Stromal cell of bone marrow (primary cell): ENCODE measurements at regions not wholly inside any gene's neighbourhood (a gene's known extent, or its start where the extent isn't known, plus 50 kb on each side); places are given as distances from the start of the nearest gene placed in this dataset.
"Not testable (repeated sequence)": the region's sequence is repeated elsewhere in the genome, so short reads cannot be mapped to it uniquely, and the experiment has no call there.

Experiments used
- DNase-seq: peaks from one replicate; pipeline ENCODE4 v3.0.0-alpha.2; 2012; ENCODE audit warnings: low read depth

GRCh38 chr15:38002883-38003477, 68.5 kb downstream of the TMCO5A start:
- peak; percentile 57 for DNase-seq

GRCh38 chr15:38004218-38004861, 69.9 kb downstream of the TMCO5A start:
- no peak for DNase-seq

- DNase-seq: no peak
Measured at GRCh38 chr15:38005953-38006808, 71.7 kb downstream of the TMCO5A start.

- DNase-seq: no peak
Measured at GRCh38 chr15:38010395-38010794, 76.0 kb downstream of the TMCO5A start.

- no peak for DNase-seq
Measured at GRCh38 chr15:38012894-38013293, 78.5 kb downstream of the TMCO5A start.

- no peak for DNase-seq
Measured at GRCh38 chr15:38017721-38018120, 83.3 kb downstream of the TMCO5A start.

GRCh38 chr15:38019066-38019465, 84.6 kb downstream of the TMCO5A start:
- no peak for DNase-seq

- DNase-seq: no peak
Measured at GRCh38 chr15:38021259-38021658, 86.8 kb downstream of the TMCO5A start.

- DNase-seq: no peak
Measured at GRCh38 chr15:38024293-38025091, 90.1 kb downstream of the TMCO5A start.

GRCh38 chr15:38025656-38026055, 91.2 kb downstream of the TMCO5A start:
- not testable (repeated sequence) for DNase-seq

- peak; percentile 61 for DNase-seq
Measured at GRCh38 chr15:38028869-38029268, 94.4 kb downstream of the TMCO5A start.

GRCh38 chr15:38029736-38030135, 95.3 kb downstream of the TMCO5A start:
- no peak for DNase-seq

- DNase-seq: no peak
Measured at GRCh38 chr15:38030609-38031008, 96.2 kb downstream of the TMCO5A start.

GRCh38 chr15:38035701-38036100, 101.3 kb downstream of the TMCO5A start:
- no peak for DNase-seq

- DNase-seq: no peak
Measured at GRCh38 chr15:38036790-38037338, 102.4 kb downstream of the TMCO5A start.

GRCh38 chr15:38038659-38039442, 104.4 kb downstream of the TMCO5A start:
- DNase-seq: peak; percentile 82

GRCh38 chr15:38040615-38041014, 106.2 kb downstream of the TMCO5A start:
- DNase-seq: no peak

- no peak for DNase-seq
Measured at GRCh38 chr15:38041576-38041975, 107.1 kb downstream of the TMCO5A start.

- no peak for DNase-seq
Measured at GRCh38 chr15:38042211-38042610, 107.8 kb downstream of the TMCO5A start.

GRCh38 chr15:38042707-38043445, 108.4 kb downstream of the TMCO5A start:
- DNase-seq: no peak
